T-helper 22 cell (primary cell): ENCODE measurements at regions not wholly inside any gene's neighbourhood (a gene's known extent, or its start where the extent isn't known, plus 50 kb on each side); places are given as distances from the start of the nearest gene placed in this dataset.

Experiments used
- DNase-seq: peaks from one replicate; pipeline ENCODE4 v3.0.0-alpha.2; 2020; ENCODE audit warnings: low read depth

DNA sequence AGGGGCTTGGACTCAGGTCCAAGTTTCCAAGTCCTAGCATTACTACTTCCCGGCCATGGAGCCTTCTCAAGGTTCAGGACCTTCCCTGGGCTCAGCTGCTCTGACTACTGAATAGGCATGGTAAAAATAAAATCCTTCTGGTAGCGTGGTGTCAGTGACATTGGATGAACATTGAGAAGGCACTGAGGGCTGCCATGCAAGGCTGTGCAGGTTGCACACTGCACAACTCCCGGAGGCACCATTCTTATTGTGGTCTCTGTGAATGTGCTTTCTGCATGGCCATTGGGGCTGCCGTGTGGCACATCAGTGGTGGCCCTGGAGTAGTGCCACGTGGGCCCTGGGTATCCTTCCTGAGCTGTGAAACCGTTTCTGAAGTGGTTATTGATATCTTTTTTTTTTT is 250.2 kb upstream of the CIBAR2 start:
- no peak for DNase-seq

DNA sequence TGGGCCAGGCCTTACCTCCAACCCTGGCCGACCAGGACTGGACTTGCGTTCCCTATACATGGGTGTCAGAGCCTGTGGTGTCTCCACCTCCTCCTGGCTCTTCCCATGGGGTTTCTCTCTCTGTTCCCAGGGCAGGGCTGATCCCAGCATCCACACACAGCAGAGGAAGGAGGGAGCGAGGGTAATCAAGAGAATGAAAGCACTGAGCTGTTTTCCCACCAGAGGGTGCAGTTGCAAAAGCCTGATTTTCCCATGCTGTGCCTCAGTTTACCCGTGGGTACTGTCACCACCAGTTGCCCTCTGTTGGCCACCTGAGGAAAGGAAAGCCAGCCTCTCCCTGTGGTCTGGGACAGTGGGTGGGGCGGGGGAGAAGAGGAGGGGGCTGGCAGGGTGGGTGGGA is 249.7 kb upstream of the GSE1 start:
- DNase-seq, result no peak

DNA sequence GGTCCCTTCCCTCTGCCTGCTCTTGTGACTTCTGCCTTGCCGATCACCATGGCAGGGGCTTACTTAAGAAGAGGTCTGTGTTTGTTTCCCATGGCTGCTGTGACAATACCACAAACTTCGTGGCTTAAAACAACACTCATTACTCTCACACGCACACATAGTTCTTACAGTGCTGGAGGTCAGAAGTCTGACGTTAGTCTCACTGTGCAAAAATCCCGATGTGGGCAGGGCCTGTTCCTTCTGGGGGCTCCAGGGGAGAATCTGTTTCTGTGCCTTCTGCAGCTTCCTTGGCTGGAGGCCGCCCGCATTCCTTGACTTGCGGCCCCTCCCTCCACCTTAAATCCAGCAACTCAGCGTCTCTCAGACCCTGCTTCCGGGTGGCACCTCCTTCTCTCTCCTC is 249.2 kb upstream of the GSE1 start:
- no peak for DNase-seq

DNA sequence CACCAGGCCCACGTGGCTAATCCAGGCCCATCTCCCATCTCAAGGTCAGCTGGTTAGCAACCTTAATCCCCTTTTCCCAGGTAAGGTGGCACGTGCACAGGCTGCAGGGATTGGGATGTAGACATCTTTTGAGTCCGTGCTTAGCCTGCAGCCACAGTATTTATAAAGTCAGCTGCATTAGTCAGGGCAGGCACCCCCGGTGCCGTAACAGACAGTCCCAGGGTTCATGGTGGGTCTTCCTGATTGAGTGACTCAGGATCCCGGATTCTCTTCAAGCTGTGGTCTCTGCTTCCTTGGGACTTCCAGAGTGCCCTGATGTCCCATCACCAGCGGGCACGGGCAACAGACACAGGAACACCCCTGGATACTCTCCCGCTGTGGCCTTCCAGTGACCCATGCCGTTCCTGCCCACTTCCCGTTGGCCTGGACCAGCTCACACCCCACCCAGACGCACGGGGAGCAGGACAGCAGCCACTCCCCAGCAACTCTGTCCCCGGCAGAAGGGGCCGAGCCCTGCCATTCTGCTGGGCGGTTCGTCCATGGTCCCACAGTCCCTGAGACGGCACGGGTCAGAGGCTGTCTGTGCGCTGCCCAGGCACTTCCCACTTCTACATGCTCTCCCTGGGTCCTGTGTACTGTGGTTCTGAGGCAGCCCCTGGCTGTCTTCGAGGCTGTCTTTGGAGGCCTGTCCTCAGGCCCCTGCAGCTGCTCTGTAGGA is 248.6 kb upstream of the GSE1 start:
- DNase-seq, result no peak

DNA sequence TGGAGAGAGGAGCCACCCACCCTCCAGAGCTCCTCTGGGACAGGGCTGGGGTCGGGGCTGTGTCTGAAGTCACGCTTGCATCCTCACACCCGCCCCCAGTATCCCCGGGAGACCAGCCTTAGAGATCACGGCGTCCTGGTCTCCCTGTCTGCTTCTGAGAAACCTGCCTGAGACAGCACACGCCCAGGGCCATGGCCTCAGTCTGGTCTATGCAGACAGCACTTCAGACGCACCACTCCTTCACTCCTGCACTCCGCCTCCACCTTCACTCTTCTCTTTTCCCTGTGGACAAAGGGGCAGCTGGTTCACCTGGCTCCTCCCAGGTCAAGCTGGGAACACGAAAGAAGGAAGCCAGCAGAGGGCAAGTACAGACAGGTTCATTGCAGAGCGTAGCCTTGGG is 248.0 kb upstream of the GSE1 start:
- no peak for DNase-seq

DNA sequence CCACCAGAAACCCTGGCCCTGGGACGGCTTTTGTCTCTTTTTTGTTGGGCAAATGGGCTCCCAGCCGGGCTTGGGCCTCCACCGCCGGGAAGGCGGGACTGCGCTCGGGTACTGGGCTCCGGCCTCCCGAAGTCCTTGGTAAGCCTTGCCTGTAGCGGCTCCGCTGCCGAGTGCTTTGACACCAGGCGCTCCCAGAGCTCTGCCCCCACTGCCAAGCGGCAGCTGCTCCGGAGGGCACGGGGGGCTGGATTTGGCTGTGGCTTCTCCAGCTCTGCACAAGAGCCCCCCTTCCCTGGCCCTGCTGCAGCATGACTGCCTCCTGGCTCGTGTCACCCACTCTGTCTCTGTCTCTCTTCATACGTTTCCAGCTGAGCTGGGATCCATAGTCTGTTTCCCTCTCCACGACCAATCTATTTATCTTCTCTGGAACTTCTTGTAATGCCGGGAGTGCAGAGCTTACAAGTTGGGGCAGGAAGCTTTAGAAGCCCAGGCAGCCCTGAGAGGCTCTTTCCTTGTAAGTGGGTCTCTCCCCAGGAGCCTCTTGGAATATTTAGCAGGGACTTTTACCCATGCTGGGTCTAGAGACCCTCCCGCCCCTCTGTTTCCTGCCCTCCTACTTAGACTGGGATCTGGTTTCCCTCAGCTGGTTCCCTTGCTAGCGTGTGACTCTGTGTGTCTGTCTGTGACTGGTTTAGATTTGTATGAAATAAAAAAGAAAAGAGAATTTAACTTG is 246.9 kb upstream of the GSE1 start:
- no peak for DNase-seq

DNA sequence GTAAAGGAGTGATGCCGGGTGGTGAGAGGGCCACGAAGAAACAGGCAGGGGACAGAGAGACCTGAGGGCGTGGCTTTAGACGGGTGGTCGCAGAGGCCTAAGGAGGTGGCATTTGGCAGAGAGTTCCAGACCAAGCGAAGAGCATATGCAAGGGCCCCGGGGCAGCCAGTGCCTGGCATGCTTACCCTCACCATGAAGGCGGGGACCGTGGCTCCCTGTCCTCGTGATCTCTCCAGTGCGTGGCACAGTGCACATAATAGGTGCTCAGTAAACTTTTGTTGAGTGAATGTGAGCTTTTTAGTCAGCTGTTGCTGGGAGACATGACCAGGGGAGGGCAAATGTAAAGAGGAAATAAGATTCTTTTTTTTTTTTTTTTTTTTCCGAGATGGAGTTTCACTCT is 245.6 kb upstream of the GSE1 start:
- DNase-seq, result no peak

DNA sequence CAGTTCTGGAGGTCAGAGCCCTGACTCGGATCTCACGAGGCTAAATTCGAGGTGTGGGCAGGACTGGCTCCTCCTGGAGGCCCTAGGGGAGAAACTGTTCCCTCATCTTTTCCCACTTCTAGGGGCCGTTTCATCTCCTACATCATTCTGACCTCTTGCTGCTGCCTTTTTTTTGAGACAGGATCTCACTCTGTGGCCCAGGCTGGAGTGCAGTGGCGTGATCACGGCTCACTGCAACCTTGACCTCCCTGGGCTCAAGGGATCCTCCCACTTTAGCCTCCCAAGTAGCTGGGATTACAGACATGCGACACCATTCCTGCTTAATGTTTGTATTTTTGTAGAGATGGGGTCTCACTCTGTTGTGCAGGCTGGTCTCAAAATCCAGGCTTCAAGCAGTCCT is 244.1 kb upstream of the GSE1 start:
- no peak for DNase-seq

DNA sequence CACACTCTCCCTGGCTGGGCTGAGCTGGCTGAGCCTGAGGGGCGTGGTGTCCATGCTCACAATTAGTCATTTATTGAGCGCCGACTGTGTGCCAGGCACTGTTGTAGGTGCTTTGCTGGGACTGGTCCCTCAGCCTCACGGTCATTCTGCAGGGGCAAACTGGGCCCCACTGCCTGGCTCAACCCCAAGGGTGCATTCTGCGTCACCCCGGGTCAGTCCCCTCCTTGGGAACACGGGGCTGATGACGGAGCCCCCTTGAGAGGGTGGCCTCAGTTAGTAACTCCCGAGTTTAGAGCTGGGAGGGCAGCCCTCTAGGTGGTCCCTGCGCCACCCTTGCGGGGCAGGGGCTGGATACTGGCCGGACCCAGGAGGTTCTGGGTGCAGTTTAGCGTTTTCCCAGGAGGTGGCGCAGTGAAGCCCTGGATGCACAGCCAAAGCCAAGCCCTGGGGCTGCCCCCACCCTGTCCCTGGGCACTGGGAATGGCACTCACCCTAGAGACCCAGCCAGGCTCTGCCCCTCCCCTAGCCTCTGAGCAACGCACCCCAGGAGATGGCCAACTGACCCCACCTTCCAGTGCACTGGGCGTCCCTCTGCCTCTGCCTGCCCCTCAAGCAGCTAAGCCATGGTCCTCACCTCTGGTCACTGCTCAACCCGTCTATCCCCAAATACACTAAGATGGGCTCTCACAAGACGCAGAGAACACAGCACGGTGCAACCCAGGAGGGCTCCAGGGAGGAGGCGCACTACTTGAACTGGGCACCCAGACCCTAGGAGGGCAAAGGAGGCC is 243.2 kb upstream of the GSE1 start:
- DNase-seq, result no peak

DNA sequence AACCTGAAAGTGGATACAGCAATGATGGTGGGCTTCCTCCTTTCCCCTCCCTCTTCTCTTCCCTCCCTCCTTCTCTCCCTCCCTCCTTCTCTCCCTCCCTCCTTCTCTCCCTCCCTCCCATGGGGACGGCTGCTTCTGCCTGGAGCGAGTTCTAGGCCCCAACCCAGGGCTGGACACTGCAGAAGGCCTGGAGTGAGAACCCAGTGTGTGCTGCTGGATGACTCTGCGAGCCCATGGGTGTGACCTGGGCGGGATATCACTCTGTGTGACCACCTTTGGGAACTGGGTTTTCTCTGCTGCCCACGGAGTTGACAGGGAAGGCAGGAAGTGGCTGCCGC is 242.6 kb upstream of the GSE1 start:
- DNase-seq, result no peak

DNA sequence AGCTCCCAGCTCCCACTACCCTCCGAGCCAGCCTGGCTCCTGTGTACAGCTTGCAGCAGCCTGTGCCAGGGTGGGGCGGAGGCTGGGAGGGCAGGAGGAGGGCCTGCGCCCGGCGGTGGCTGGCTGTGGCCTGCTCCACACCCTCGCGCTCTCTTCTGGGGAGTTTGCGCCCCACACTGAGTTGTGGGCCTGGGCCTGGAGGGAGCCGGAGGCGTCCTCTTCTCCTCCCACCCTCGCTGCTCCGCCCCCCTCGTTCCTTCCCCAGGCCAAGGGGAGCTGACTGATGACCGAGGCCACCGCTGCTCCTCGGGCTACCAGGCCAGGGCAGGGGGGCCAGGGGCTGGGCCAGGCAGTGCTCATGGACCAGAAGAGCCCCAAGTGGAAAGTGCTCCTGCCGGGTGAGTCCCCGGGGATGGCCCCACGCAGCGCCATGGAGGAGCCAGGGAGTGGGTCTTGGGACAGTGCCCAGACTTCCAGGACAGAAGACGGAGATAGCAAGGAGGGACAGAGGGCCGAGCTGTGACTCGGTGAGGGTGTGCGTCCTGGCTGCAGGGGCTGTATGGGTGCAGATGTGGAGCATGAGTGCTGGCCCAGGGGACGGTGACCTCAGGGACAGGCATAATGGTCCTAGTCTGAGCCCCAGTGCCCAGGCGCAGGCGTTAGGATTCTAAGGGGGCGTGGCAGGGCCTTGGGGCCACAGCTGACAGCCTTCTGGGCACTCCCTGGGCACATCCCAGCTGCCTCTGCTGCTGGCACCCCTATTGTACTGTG is 242.1 kb upstream of the GSE1 start:
- DNase-seq, result no peak

DNA sequence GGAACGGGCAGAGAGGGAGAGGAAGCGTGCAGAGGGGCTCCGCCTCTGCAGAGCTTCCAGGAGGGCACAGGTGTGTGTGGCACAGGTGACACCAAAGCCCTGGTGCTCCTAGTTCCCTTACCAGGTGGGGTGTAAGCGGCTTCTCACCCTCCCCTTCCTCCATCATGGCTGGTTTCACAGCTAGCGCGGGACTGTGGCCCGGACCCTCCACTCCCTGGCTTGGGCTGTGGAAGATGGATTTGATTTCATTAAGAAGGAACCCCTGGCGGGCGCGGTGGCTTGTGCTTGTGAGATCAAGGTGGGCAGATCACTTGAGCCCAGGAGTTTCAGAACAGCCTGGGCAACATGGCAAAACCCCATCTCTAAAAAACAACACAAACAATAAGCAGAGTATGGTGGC is 241.2 kb upstream of the GSE1 start:
- no peak for DNase-seq

DNA sequence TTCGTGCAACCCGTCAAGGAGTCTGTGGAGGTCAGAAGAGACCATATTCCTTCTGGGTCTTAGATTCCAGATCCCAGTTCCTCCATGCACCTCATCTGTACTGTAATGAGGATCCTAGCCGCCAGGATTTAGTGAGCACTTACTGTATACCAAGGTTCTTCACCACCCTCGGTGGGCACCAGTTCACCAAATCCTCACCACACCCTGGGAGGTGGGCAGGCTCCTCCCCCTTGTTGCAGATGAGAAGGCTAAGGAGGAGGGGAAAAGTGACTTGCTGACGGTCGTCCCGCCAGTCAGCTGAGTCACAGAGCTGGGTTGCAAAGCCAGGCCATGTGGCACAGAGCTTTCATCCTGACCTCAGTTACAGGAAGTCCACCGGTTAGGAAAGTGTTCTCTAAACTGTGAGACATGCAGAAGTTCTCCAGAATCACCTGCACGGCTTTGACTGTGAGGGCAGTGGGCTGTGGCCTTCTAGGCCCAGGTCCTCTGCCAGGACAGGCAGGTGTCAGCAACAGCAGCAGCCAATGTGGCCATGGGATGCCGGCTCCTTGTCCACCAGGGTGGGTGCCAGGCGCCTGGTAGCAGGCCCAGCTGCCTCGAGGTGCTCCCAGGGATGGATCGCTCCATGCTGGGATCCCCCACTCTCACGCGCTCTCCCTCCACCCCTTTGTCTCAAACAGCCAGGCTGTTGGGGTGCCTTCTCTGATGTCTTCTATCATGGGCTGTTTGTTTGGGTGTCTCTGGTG is 240.3 kb upstream of the GSE1 start:
- no peak for DNase-seq

DNA sequence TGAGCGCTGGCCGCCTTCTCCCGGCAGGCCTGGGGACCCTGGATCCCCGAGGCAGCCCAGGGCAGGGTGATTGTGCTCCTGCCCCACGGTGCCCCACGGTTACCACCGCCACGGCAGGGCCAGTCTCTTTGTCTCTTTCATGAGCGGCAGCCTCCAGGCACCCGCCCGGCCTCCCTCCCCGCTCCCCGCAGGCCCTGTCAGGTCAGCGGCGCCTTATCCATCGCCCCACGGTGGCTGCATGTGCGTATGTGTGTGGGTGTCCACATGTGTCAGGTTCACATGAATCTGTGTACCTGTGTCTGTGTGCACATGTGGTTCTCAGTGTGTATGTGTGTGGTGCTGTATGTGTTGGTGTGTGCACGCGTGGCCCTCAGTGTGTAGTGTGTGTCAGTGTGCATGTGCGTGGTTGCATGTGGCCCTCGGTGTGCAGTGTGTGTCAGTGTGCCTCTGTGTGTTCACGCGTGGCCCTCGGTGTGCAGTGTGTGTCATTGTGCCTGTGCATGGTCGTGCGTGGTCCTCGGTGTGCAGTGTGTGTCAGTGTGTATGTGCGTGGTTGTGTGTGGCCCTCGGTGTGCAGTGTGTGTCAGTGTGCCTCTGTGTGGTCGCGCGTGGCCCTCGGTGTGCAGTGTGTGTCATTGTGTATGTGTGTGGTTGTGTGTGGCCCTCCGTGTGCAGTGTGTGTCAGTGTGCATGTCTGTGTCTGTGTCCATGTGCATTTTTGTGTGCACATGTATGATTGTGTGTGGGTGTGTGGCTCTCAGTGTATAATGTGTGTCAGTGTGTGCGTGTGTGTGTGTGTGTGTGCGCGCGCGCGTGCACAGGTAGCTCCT is 239.2 kb upstream of the GSE1 start:
- DNase-seq, result no peak

DNA sequence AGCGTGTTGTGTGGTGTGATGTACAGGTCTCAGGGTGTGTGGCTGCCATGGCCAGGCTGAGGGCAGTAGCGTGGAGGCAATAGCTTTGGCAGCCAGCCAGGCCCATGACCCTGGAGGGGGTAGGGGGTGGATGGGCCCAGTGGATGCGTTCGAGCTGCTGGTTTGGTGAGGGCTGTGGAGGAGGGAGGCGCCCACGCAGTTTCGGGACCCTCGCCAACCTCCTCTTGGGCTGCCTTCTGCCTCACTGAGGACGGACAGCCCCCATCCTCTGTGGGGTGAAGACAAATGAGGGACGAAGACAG is 238.6 kb upstream of the GSE1 start:
- DNase-seq, result no peak

DNA sequence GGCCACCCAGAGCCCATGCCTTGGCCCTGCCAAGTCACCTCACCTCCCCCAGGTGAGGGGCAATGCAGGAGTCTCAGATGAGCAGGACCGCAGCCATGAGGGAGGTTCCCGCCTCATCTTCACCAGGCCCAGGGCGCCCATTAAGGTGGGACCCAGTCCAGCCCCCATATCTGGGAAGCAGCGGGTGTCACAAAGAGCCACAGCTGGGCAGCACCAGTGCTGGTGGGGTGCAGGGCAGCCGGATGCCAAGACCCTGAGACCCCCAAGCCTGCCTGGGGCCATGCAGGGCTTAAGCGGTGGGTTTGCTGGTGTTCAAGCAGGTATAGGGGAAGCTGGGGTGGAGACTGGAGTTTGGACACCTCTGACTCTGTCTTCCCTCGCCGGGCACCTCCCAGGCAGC is 237.8 kb upstream of the GSE1 start:
- DNase-seq, result no peak

DNA sequence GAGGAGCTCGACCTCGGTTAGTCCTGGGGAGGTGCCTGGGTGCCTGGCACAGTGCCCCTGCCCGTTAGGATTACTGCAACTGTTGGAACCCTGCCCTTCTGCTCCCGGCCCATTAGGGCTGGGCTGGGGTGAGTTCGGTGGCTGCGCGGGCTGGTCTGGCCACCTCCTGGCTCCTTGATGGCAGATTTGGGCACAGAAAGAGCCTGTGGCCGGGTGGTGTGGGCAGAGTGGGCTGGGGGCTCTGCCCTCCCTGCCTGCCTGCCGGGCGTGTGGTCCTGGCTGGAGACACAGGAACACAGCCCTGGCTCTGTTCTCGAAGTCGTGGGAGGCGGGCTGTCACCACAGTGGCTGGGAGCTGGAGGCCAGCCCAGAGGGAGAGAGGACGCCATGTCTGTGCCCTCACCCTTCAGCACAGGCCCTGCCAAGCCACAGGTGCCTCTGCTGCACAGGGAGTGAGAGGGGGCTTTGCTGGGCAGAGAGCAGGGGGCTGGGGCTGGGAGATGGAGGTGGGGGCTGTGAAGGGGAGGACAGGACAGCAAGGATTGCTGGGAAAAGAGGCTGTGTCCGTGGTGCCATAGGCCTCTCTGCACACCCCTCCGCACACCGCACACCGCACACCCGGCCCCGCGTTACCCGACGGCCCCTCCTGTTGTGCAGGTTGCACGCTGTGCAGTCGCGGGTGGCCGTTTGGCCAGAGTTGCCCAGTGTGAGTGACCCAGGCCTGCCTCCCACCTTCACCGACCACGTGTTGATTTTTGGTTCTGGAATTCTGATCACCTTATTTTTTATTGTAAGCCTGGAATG is 236.6 kb upstream of the GSE1 start:
- DNase-seq, result no peak

DNA sequence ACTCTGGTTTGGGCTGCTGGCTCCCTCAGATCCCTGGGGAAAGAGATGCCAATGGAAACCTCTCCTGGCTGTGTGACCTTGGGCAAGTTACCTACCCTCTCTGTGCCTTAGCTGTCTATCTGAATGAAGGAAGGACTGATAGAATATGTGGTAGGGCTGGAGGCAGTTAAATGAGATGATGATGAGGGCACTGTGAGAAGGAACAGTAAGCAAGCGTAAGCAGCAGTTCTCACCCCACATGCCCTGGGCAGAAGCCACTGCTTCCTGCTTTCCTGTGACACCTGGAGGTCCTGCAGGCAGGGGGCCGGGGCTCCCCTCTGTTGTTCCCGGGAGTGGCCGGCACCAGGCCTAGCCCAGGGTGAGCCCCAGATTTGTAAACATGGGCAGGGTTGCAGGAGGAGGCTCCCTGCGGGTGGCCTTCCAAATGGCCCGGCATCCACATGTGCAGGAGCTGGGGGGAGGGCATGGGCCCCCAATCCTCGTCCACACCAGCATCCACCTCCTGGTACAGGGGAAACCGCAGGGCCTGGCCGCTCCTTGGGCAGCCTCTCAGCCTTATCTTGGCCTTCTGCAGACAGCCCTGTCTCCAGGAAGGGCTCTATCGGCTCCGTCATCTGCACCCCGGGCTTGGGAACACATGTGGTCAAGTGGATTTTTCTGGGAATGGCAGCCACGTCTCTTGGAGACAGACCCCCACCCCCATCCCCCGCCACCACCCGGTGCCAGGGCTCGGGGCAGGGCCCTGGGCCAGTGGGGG is 235.6 kb upstream of the GSE1 start:
- DNase-seq, result no peak
